DOHH2 (cell line): ENCODE measurements at regions not wholly inside any gene's neighbourhood (a gene's known extent, or its start where the extent isn't known, plus 50 kb on each side); places are given as distances from the start of the nearest gene placed in this dataset.

Experiments
- EZH2phosphoT487 ChIP-seq: fragments of 200-600 bp; sonication (generic); IDR thresholded peaks from 2 replicates; pipeline ENCODE4 v1.6.1; 2017; ENCODE audit warnings: borderline replicate concordance, mild to moderate bottlenecking, antibody characterized with exemption, low read length, moderate library complexity, mixed read lengths
- TF ChIP-seq, protein P1 (sequence below): fragments of 200-600 bp; sonication (generic); IDR thresholded peaks from one replicate; pipeline ENCODE4 v1.5.1; 2014; ENCODE audit warnings: antibody characterized with exemption, mild to moderate bottlenecking, low read depth, low read length; ENCODE audit not compliant: poor library complexity, severe bottlenecking

DNA sequence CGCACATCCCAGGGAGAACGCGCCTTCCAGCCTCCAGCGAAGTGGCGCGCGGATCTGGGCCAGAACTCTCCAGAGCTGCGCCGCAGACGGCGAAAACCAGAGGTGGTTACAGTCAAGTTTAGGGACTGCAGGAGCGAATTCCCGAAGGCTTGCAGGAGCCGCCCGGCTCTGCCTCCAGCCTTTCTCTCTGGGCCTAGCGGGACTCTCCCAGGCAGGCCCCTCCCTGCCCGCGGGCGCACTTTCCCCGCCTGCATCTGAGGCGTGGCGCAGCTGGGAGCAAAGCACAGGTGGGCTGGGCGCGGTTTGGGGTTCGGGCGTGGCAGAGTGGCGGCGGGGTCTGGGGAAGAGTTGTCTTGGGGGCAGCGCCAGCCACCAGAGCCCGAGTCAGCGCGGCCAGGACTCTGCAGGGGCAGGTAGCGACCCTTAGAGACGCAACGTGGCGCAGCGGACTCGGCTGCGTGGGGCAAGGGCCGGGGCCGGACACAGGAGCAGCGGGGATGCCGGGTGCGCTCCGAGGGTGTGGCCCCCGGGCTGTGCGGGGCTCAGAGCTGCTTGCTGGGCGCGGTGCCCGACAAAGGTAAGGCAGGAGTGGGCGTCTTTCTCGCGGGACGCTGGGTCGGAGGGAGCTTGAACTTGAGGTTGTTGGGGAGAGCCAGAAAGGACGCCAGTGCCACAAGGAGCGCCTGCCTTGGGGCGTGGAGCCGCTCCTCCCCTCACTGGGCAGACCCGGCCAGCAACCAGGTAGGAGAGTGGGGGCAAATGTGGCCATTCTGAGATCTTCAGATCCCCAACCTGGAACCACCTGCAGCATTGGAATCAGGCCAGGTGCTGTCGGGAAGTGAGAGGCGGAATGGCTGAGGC is 1126.0 kb downstream of the AACS start:
- TF ChIP-seq, protein P1, sequence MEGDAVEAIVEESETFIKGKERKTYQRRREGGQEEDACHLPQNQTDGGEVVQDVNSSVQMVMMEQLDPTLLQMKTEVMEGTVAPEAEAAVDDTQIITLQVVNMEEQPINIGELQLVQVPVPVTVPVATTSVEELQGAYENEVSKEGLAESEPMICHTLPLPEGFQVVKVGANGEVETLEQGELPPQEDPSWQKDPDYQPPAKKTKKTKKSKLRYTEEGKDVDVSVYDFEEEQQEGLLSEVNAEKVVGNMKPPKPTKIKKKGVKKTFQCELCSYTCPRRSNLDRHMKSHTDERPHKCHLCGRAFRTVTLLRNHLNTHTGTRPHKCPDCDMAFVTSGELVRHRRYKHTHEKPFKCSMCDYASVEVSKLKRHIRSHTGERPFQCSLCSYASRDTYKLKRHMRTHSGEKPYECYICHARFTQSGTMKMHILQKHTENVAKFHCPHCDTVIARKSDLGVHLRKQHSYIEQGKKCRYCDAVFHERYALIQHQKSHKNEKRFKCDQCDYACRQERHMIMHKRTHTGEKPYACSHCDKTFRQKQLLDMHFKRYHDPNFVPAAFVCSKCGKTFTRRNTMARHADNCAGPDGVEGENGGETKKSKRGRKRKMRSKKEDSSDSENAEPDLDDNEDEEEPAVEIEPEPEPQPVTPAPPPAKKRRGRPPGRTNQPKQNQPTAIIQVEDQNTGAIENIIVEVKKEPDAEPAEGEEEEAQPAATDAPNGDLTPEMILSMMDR: no peak
- no peak for TF ChIP-seq EZH2phosphoT487
